GM21528 (cell line): ENCODE measurements at regions not wholly inside any gene's neighbourhood (a gene's known extent, or its start where the extent isn't known, plus 50 kb on each side); places are given as distances from the start of the nearest gene placed in this dataset.

Experiments used
- ATAC-seq: cut with Tn5 transposase; IDR thresholded peaks from one replicate; pipeline ENCODE4 v1.9.1; 2021; ENCODE audit warnings: mild to moderate bottlenecking, moderate library complexity; ENCODE audit not compliant: unreplicated experiment, low FRiP score

DNA sequence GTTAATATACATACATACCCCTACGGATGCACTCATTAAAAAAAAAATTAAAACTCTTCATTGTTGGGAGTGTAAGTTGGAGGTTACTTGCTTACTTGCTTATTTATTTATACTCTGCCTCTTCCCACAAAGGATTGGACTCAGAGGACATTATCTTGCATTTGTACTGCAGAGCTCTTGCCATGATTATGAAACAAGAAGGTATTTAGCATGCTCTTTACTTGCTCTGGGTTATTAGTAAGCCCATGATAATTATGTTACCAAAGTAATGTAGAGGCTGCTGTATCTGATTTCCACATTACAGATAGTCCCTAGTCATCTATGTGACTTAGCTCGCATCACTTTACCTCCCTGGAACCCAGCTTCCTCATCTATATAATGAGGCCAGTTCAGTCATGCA lies 355.1 kb upstream of the PTBP2 start:
- no peak for ATAC-seq

DNA sequence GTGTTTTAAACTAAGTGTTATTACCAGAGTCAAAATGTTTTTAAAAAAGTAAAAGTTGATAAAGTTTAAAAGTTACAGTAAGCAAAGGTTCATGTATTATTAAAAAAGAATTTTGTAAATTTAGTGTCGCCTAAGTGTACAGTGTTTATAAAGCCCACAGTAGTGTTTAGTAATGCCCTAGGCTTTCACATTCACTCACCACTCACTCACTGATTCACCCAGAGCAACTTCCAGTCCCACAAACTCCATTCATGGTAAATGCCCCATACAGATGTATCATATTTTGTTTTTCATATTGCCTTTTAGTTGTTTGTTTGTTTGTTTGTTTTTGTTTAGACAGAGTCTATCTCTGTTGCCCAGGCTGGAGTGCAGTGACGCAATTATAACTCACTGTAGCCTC lies 353.8 kb upstream of the PTBP2 start:
- ATAC-seq, result no peak

DNA sequence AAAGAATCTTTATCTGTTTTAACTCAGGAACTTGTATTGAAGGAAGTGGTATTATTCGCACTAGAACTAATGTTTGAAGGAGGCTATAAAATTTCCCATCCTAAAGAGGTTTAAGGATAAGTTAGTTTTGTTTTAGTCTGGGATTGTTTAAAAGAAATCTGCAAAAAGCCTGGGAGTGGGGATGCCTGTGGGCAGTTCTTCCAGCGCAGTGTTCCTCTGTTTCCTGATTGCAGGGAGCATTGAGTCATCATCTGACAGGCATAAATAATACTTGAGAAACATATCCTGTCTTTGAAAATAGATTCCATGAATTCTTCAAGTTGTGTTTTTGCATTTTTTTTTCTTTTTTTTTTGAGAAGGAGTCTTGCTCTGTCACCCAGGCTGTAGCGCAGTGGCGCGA lies 350.8 kb upstream of the PTBP2 start:
- no peak for ATAC-seq

DNA sequence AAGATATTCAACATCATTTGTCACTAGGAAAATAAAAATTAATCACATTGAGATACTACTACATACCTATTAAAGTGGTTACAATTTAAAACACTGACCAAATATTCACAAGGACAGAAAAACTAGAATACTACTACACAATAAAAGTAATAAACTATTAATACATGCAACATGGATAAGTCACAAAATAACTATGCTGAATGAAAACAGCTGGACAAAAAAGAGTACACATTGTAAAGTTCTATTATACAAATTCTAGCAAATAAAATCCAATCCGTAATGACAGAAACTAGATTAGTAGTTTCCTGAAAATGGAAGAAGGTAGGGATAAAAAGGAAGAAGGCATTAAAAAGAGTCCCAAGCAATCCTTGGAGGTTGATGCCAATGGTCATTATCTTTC lies 348.7 kb upstream of the PTBP2 start:
- no peak for ATAC-seq

DNA sequence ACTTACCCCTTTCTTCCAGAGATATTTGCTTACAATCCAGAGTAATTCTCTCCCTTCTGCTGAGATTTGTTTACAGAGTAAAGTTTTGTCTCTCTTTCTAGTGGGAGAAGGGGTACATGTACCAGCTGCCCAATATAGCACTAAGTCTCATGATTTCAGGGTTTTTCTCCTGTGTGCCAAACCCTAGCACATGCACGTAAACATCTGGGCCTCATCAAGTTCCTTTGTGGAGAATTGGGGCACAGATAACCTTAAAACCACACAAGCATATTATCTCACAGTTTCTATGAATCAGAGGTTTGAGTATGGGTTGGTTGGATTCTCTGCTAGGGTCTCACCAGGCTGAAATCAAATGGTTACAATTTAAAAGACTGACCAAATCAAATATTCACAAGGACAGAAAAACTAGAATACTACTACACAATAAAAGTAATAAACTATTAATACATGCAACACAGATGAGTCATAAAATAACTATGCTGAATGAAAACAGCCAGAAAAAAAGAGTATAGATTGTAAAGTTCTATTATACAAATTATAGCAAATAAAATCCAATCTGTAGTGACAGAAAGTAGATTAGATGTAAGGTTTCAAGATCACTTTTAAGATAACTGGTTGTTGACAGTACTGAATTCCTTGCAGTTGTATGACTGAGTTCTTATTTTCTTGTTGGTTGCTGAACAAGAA lies 347.4 kb upstream of the PTBP2 start:
- no peak for ATAC-seq

DNA sequence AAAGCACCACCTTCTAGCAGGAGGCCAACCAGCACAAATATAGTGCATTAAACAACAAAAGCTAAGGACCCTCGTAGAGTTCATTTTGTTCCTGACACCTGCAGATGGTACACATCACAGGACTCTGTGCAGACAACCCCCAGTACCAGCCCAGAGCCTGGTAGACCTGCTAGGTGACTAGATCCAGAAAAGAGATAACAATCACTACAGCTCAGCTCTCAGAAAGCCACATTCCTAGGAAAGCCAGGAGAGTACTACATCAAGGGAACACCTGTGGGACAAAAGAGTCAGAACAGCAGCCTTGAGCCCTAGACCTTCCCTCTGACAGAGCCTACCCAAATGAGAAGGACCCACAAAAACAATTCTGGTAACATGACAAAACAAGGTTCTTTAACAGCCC lies 344.7 kb upstream of the PTBP2 start:
- no peak for ATAC-seq

DNA sequence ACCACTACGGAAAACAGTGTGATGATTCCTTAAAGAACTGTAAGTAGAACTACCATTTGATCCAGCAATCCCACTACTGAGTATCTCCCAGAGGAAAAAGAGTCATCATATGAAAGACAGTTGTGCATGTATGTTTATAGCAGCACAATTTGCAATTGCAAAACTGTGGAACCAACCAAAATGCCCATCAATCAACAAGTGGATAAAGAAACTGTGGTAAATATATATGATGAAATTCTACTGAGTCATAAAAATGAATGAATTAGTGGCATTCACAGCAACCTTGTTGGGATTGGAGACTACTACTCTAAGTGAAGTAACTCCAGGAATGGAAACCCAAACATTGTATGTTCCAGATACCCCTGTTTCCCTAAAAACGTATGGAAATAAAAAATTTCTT lies 337.0 kb upstream of the PTBP2 start:
- no peak for ATAC-seq

DNA sequence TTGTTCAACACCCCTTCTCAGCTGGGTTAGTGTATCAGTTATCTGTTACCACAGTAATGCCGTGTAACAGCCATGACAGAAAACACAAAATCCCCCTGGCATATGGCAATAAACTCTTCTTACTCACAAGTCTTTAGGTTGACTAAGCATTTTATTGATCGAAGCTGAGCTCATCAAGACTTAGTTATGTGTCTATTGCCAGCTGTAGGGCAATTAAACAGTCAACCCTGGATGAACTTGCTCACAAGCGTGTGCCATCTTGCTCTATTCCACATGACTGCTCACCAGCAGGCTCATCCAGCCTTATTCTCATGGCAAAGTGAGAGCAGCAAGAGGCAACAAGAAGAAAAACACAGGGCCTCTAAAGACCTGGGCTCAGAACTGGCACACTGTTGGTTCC lies 333.8 kb upstream of the PTBP2 start:
- ATAC-seq, result no peak

DNA sequence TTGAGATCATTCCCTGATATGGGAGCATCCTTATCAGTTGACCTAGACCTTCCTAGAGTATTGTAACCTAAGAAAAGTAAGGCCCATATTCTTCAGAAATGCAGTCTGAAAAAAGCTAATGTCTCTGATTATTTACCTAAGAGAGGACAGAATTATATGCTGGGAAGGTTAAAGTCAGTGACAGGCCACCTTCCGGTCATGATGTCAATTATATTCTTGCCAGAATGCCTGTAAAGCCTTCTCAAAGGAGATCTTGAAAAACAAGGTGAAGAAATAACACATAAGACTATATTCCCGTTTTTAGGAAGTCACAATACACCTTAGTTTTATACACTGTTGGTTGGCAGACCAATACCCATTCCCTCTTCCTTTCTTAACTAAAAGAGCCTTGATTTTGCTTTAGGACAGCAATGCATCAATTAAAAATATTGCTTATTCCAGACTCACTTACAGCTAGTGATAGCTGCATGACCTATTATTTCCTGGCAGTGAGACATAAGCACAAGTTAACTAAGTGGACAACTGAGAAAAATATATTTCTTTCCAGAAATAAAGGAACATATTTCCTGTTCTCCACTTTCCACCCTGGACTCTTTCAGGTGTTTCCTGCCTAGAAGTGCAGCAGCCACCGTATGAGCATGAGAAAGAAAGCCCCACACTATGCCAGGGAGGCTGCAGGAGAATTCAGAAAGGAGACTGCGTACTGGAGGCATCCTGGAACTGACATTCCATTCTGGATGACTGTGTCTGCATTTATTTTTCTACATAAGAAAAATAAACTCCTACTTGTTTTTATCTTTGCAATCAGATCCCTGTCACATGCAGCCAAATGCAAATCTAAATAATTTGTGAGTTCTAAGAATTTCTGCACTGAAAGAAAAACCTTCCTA lies 332.9 kb upstream of the PTBP2 start:
- no peak for ATAC-seq

DNA sequence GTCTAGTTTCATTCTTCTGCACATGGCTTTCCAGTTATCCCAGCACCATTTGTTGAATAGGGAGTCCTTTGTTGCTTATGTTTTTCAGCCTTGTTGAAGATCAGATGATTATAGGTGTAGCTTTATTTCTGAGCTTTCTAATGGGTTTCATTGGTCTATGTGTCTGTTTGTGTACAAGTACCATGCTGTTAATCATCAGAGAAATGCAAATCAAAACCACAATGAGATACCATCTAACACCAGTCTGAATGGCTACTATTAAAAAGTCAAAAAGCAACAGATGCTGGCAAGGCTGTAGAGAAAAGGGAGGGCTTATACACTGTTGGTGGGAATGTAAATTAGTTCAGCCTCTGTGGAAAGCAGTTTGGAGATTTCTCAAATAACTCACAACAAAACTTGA lies 321.5 kb upstream of the PTBP2 start:
- ATAC-seq, result no peak

DNA sequence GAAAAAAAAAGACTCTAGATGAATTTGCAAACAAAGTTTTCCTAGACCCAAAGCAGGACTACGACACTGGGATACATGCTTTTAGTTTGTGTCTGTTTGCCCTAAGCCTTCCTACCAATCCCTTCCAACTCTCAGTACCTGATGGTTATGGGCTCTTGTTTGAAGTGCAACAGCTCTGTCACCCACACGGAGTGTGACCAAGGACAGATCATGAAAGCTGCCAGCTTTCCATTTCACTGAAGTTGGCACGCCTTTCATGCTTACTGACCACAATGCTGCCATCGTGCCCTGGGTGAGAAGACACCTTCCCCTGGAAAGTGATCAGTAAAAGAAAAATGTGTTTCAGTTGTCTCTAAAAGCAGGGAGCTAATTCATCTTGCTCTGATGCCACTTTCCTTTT lies 312.5 kb upstream of the PTBP2 start:
- no peak for ATAC-seq

DNA sequence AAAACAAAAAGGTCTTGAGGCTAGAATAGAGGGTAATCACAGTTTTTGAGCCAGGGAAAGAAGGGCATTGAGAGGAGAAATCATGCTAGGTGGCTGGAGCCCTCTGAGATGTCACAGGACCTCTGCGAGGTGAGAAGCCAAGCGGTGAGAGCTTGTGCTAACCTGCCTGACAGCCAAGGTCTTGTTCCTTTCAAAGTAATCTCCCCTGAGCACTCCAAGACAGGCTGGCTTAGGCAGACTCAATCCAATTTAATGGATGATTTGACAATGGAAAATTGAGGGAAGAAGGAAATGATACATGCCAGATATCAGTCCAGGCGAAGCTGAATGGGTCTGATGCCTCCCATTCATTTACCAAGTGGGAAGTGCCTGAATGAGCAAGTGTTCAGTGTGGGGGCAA lies 311.9 kb upstream of the PTBP2 start:
- ATAC-seq, result no peak

DNA sequence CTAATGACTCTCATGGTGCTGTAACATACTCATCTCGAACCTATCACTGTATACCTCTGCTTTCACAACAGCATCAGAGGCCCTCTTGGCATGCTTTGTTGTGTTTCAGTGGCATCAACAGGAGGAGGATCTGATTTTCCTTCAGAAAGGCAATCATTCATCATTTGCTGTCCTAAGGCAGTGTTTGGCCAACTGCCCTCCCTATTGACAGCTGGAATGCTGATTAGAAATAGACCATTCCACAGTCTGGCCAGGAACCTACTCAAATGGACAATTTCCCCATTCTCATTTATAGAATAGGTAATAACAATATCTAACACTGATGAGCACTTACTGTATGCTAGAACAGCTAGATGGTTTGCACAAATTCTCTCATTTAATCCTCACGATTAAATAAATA lies 310.6 kb upstream of the PTBP2 start:
- ATAC-seq, result no peak

DNA sequence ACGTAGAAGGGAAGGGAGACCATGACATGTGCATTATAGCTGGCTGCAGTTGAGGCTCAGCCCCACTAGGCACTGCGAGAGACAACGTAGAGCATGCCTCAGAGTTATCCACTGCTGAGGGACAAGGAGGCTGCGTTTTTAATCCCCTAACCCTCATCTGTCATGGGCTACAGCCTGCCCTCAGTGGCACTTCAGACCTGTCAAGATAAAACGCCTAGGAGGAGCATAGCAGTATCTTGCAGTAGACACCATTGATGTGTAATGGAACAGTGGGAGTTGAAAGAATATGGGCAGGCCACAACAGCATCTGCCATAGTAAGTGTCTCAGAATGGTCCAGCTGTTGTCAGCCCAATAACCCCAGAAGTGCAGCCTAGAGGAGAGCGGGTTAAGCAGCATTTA lies 307.0 kb upstream of the PTBP2 start:
- no peak for ATAC-seq

DNA sequence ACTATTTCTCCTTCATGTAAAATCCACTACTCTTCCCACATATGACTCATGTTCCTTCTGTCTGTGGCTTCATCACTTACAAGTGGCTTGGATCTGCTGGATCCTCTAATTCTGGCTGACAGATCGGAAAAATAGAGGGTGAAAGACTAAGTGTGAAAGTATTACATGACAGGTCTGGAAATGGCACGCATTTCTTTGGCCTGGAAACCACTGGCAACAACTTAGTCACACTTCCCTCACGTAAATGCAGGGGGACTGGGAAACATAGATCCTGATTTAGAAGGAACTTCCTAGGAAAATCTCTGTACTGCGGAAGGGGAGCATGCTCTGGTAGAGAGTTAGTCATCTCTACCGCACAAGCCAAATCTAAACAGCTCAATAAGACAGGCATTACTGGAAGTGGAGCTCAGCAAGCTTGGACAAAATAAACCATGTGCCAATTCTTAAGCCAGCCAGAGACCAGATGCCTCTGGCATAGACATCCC lies 305.4 kb upstream of the PTBP2 start:
- ATAC-seq, result no peak

DNA sequence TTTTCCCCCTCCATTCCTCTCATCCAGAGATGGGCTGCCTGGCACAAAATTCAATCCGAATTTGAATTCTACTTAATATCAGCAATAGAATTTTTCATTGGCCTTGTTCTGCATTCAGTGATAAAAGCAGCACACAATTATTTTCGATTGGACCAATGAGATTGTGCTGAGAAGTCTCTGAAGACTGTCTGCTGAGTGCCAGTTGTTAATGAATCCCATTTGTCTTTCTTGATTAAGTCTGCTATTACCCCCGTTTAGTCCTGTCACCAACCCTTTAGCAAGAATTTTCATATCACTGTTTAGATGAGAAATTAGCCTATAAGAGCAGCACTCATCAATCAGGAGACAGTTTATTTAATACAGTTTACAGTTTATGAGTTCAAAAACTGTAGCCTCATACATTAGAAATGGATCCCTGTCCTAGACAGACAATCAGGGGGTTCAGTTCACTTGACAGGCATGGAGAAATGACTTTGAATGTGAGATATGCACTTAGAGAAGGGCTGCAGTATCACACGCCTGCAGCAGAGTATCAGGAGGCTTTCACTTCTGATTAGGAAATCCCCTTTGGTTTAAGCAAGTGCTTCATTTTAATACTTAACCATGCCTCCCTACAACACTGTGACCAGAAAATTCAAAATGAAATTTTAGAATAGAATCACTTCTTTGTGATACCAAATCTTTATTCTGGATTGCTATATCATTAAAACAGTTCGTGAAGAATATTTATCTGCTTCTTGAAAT lies 304.7 kb upstream of the PTBP2 start:
- peak; percentile 92 for ATAC-seq

DNA sequence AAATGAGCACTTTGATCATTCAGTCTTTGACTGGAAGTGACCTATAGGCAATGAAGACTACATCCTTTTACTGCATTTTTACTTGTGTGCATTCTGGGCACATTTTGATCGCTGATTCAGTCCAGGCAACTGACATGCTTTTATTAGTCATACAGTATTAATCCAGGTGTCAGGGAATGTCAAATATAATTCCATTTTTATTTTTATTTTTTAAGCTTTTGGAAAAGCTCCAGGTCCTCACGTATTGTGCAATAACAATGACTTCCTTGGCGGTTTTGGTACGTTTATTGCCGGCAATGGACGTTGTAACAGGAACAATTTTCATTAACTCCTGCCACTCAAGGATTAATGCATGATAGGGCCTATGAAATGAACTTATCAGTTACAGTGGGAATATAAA lies 302.6 kb upstream of the PTBP2 start:
- no peak for ATAC-seq

DNA sequence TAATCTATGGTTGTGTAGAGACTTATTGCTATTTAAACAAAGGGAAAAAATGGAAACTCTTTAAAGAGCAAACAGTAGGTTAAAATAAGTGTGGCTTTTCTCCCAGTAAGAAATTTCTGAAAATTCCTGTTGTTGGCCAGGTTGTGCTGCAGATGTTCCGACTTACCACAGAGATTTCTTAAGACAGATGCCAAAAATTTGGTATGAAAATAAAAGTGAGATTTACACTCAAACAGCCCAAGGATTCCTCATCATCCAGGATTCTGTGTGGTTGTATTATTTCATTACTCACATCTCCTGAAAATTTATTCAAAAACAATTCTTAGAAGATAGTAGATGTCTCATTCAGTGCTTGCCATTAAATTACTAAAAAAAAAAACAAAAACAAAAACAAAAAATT lies 296.7 kb upstream of the PTBP2 start:
- ATAC-seq, result no peak

DNA sequence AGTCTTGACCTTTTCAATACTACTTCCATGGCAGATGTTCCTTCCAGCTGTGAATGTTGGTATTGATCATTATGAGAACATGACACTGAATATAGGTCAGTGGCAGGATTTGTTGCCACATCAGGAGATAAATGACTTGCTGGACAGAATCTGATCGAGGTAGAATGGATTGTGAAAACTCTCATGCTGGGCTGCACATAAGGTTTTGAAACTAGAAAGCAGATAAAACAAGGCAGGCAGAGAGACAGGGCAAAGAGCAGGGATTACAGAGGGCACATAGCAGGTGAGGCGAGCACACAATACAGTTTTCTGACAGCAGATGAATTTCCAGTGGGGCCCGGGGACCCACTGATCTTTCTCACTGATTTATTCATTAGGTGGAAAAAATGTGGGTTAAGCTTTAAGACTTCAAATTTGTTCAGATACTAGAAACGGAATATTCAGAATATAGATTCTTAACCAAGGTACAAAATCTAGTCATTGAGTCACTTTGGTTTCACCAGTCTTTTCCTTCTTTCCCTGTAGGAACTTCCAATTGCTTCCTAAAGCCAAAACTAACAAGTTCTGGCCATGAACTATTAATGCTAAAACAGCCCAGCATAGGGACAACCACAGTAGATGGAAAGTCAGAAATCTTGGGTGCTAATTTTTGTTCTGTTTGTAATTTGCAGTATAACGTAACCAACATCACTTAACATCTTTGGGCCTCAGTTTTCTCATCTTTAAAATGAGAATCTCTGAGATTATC lies 296.0 kb upstream of the PTBP2 start:
- no peak for ATAC-seq

DNA sequence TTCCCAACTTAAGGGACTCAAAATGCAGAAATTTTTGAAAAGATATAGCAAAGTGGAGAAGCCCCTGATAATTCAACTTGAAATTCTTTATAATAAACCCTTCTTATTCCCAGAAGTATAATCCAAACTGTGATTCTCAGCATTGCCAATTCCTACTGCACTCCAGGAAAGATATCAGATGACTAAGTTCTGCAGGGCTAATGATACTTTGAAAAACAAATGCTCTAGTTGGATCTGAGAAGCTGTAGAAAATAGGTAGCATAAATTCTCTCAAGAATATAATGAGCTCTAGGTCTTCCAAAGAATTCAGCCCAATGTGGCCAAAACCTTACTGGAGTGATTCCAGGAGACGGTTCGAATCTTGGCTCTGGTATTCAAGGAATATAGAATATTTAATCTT lies 294.0 kb upstream of the PTBP2 start:
- ATAC-seq, result no peak

DNA sequence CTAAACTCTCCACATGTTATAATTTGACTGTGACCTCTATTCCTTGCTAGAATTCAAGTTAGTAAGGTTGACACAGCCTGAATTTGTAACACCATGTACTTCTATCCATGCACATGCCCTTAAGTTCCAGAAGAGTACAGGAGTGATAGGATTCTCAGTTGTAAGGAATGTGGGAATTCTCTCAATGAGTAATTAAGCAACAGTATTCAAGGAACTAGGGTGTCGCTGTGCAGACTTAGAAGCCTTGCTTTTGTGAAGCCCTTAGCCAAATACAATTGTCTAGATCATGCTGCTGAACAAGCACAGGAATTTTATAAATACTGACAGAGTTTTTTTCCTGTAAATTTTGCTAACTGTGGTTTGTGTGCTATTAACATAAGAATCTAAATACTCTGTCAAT lies 276.3 kb upstream of the PTBP2 start:
- ATAC-seq, result no peak
